ENCODE measurements at regions not wholly inside any gene's neighbourhood (a gene's known extent, or its start where the extent isn't known, plus 50 kb on each side); places are given as distances from the start of the nearest gene placed in this dataset.
"Not testable (repeated sequence)": the region's sequence is repeated elsewhere in the genome, so short reads cannot be mapped to it uniquely, and the experiment has no call there.

GRCh38 chr5:20759459-20759858 is 771.5 kb upstream of the CDH18 start:
- not testable (repeated sequence) for DNase-seq

- DNase-seq = not testable (repeated sequence)
Observed at GRCh38 chr5:20752179-20752578, 764.2 kb upstream of the CDH18 start.

- DNase-seq = not testable (repeated sequence)
Observed at GRCh38 chr5:20735715-20736114, 747.7 kb upstream of the CDH18 start.

DNA sequence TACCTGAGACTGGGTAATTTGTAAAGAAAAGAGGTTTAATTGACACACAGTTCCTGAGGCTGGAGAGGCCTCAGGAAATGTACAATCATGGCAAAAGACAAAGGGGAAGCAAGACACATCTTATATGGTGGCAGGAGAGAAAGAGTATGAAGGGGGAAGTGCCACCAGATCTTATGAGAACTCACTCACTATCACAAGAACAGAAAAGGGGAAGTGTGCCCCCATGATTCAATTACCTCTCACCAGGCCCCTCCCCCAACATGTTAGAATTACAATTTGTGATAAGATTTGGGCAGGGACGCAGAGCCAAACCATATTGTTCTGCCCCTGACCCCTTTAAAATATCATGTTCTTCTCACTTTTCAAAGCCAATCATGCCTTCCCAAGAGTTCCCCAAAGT is 744.2 kb upstream of the CDH18 start:
- DNase-seq = not testable (repeated sequence)

DNA sequence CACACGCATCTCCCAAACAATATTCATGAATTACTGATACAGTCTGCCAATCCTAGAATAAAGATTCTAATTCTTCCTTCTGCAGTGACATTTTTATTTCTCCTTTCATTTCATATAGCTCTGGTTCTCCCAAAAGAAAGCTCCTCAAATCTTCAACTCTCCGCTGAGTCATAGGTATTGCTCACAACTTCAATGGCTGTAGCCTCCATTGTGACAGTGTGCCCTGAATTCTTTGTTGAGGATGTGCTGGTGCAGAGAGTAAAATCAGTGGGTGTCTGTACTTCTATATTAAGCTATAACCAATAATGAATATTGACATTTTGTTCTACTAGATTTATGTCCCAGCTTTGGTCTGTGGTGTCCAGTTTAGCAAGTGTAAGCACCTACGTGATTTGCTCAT is 733.3 kb upstream of the CDH18 start:
- not testable (repeated sequence) for DNase-seq

DNA sequence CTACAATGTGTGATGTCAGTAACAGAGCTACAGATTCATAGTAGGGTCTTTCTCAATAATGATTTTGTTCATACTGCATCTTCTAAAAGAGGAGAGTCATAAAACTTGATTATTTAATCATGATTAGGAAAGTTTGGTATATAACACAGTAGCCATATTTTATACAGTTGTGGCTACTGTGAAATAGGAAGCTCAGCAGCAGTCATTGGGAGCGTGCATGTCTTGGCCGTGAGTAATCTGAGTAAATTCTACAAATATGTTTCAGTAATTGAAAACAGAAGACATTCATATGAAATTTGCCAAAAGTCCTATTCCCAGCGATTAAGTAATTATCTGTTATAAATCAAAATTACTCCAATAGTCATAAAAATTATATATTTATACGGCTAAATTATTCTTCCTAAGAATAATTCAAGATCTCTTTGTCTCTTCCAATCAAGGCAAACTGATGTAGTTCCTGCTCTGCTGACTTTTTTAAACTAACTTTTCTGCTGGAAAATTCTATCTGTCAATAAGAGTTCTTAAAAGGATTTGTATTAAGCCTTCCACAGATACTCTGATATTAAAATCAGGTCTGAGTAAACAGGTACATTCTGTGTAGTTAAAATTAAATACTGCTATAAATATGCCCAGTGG is 723.6 kb upstream of the CDH18 start:
- DNase-seq = not testable (repeated sequence)

DNA sequence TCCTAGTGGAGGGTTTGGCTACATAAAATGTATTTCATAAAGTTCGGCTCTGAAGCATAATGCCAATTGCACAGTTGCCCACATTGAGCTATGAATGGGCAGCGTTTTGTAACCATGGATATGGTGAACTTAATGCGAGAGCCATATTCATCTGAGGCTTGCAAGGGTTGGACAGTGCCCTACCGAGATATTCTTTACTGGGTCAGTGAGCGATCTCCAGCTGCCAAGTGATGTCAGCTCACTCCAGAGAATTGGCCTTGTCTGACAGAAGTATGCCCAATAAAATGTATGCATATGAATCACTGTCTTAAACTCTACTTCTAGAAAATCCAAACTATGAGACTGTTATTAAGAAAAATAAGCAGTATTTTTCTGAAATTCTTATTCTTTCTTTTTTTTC is 719.6 kb upstream of the CDH18 start:
- not testable (repeated sequence) for DNase-seq

GRCh38 chr5:20694121-20694520 is 706.1 kb upstream of the CDH18 start:
- no peak for DNase-seq

DNA sequence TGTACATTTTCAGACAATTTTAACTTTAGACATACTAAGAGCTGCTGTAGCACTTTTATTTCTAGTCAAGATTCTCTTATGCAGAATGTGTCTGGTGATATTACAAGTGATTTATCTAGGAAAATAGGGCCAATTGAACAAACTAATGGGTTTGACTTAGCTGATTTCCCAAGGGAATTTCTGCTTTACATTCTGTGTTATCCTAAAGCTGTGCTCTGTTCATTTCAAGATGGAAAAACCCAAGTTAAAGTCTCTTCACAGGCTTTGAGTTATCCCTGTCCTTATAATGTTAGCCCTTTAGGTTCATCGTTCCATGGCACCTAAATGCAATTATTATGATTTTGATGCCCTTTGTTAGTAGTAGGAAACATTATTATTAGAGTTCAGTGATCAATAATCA is 704.9 kb upstream of the CDH18 start:
- DNase-seq = no peak

GRCh38 chr5:20683241-20683940 is 695.4 kb upstream of the CDH18 start:
- no peak for DNase-seq

DNA sequence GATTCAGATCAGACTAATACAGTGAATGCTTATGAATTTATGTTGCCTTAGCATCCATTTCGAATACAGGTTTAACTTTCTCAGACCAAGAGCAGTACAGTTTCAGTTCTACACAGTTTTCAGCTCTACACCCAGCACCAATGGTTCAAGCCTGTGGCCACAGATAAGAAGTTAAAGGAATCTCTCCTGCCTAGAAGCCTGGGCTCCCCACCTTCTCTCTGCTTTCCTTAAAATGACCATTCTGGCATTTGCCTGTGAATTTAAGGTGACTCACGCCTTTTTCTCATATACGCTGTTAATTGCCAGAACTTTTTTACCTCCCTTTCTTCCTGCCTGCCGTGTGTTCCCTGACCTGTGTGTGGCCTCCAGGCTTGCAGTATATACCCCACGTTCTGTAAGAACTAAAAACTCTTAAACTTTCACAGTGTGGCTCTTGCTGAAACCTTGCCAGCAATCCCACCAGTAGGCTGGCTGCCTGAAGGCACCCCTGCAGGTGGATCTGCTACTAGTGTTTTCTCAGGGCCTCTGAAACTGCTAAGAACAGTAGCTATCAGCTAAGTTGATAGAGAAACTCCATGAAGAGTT is 692.8 kb upstream of the CDH18 start:
- DNase-seq = no peak

DNA sequence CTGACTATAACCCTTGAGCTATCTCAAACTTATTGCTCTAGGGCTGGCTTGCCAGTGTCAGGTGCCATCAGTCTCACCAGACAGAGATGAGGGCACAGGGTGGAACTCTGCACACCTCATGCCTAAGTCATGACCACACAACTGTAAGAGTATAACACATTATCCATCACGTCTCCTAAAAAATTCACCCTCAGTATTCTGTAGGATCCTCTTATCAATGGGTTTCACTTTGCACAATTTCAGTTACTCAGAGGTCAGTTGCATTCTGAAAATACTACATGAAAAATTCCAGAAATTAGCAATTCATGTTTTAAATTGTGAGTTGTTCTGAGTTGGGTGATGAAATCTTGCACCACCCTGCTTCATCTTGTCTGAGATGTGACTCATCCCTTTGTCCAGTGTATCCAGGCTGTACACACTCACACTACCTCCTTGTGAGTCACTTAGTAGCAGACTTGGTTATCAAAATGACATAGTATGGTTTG is 690.9 kb upstream of the CDH18 start:
- no peak for DNase-seq

DNA sequence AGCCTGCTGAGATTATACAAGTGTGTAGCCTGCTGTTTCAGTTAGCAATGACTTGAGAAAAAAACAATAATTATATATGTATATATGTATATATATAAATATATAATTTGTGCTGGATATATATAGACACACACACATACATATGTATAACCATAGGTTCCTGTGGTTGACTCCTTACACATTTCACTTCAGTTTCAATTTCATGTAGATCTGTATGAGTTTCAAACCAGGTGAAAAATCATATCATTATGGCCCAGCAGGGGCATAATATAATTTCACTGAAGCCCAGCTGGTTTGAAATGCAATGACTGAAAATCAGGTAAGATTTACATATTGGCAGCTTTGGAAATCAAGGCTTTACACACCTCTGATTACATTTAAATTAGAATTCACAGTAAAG is 690.4 kb upstream of the CDH18 start:
- no peak for DNase-seq

- DNase-seq = no peak
Observed at GRCh38 chr5:20660588-20660987, 672.6 kb upstream of the CDH18 start.

- DNase-seq = no peak
Observed at GRCh38 chr5:20656262-20656661, 668.3 kb upstream of the CDH18 start.

DNA sequence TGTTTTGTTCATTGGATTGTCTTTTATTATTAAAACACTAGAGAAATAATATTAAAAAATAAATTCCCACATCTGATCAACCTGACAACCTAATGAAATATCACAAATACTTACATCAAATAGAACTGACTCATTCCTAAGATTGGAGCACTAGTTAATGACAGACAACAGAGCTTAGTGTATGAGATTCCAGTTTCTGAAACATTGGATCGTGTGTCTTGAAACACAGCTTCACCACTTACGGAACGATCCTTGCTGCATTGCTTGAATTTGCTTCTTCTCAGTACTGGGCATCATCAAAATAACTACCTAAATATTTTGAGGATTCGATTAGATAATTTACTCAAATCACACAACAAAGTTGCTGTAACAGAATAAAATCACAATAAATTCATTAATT is 667.2 kb upstream of the CDH18 start:
- no peak for DNase-seq

GRCh38 chr5:20654746-20655145 is 666.7 kb upstream of the CDH18 start:
- DNase-seq = no peak

GRCh38 chr5:20654033-20654432 is 666.0 kb upstream of the CDH18 start:
- no peak for DNase-seq

DNA sequence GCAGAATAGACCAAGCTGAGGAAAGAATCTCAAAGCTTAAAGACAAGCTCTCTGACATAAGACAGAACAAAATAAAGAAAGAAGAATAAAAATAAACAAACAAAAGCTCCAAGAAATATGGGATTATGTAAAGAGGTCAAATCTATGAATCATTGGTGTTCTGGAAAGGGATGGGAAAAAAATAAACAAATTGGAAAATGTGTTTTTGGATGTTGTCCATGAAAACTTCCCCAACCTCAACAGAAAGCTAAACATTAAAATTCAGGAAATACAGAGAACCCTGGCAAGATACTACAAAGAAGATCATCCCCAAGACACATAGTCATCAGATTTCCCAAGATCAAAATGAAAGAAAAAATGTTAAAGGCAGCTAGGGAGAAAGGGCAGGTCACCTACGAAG is 662.0 kb upstream of the CDH18 start:
- no peak for DNase-seq

DNA sequence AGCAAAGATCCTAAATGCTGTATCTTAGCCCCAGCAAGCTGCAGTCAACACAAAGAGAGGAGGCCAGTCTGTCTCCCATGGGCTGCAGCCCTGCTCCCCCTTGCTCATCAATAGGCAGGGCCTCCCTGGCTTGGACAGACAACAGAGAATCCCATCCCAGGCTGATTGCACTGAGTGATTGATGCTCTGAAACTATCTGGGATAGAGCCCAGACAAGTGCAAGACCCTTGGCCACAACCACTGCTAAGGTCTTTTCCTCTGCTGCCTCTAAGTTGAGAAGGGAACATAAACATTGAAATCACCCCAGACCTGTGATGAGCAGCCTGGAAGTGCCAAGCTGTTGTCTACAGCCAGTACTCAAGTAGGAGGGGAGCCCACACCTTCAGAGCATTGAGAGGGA is 661.0 kb upstream of the CDH18 start:
- DNase-seq = no peak

DNA sequence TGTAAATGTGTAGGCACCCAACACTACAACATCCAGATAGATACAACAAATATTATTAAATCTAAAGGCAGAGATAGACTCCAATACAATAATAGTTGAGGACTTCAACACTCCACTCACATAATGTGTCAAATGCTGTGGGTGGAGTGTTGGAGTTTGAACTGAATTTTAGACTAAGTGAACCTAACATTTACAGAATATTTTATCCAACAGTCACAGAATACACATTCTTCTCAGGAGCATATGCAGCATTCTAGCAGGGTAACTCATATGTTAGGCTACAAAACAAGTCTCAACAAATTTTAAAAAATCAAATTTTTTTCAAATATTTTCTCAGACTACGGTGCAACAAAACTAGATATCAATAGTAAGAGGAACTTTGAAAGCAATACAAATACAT is 648.7 kb upstream of the CDH18 start:
- DNase-seq = no peak

GRCh38 chr5:20619591-20619990 is 631.6 kb upstream of the CDH18 start:
- no peak for DNase-seq

GRCh38 chr5:20618340-20618739 is 630.3 kb upstream of the CDH18 start:
- no peak for DNase-seq

DNA sequence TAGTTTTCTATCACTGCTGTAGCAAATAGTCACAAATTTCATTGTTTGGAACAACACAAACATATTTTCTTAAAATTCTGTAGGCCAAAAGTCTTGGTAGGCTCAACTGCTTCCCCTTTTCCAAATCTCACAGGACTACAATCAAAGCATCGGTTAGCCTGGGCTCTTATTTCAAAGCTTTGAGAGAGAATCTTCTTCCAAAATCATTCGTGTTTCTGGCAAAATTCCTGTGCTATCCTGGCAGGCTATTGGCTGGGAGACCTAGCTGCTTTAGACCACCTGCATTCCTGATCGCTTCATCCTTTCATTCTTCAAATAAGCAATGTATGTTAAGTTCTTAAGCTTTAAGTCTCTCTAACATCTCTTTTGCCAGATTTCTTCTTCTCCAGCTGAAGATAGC is 629.8 kb upstream of the CDH18 start:
- DNase-seq = no peak
